Astrocyte of the cerebellum (primary cell): ENCODE measurements at regions not wholly inside any gene's neighbourhood (a gene's known extent, or its start where the extent isn't known, plus 50 kb on each side); places are given as distances from the start of the nearest gene placed in this dataset.

Experiments used
- DNase-seq: peaks from one replicate; pipeline ENCODE4 v3.0.0-alpha.2; 2011; ENCODE audit warnings: low read depth
- H3K4me3 ChIP-seq: 2 replicates; pipeline ENCODE4 v1.5.1; 2011; ENCODE audit warnings: mild to moderate bottlenecking, low read depth, low read length, moderate library complexity
- CTCF ChIP-seq: IDR thresholded peaks from 2 replicates; pipeline ENCODE4 v1.5.1; 2012; ENCODE audit warnings: low read length, low read depth, moderate library complexity, mild to moderate bottlenecking; ENCODE audit errors: missing control alignments
- in situ Hi-C: cut with HindIII; loops from 2 replicates; pipeline ENCODE4 v1.10.0; 2017; ENCODE audit warnings: low sequenced_read_pairs

GRCh38 chr14:58697930-58698642, 60.3 kb downstream of the DACT1 start:
- H3K4me3 ChIP-seq, result no peak overlapping the region
- DNase-seq, result no peak
- in situ Hi-C loops, result no loop called here
- no peak for TF ChIP-seq CTCF

DNA sequence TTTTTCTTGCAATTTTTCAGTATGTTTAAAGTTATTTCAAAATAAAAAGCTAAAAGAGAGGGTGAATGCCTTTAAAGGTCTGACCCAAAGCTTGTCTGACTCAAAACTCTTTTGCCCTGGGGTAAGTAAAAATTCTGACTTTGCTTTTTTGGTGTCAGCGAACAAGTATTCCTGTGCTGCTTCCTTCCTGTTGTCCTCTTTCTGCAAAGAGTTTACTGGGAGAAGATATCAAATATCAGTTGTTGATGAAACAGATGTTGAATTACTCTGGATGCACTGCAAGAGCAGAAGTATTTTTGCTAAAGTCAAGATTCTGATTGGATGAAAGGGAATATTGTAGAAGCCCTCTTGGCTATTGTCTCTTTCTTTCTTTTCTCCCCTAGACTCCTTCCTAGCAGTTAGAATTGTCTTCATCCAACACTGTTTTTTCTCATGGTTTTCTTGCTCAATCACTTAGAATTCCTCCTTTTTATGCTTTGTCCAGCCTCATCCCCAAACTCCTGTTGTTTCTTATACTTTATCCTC, 62.0 kb downstream of the DACT1 start:
- TF ChIP-seq CTCF, result no peak
- in situ Hi-C loops, result no loop called here
- H3K4me3 ChIP-seq, result no peak overlapping the region
- DNase-seq, result no peak

DNA sequence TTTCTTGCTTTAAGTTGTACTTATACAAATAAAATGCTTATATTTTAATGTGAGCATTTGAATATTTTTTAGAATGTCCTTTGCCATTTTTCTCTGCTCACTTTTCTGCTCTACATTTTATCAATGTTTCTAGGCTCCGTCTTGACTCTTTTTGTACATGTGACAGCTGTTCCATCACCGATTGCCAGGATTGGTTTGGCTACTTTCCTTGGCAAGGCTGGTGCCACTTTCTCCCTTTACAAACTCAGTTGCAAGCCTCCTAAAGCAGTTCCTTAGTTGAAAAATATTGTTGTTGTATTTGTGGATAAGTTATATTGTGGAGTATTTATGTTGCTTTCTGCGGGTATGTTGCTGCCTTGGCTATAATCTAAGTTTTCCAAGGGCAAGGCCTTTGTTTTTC, 63.4 kb downstream of the DACT1 start:
- H3K4me3 ChIP-seq, result no peak overlapping the region
- in situ Hi-C loops, result no loop called here
- DNase-seq, result no peak
- TF ChIP-seq CTCF, result no peak

GRCh38 chr14:58701604-58702003, 63.8 kb downstream of the DACT1 start:
- in situ Hi-C loops, result no loop called here
- TF ChIP-seq CTCF, result no peak
- DNase-seq, result no peak
- no peak overlapping the region for H3K4me3 ChIP-seq

GRCh38 chr14:58702441-58703160, 64.8 kb downstream of the DACT1 start:
- no peak for DNase-seq
- no peak overlapping the region for H3K4me3 ChIP-seq
- in situ Hi-C loops, result no loop called here
- TF ChIP-seq CTCF, result no peak

- in situ Hi-C loops, result no loop called here
- no peak for DNase-seq
- no peak for TF ChIP-seq CTCF
- no peak overlapping the region for H3K4me3 ChIP-seq
Measured at GRCh38 chr14:58703161-58703506, 65.4 kb downstream of the DACT1 start.
